GM12873 (cell line): ENCODE measurements at regions not wholly inside any gene's neighbourhood (a gene's known extent, or its start where the extent isn't known, plus 50 kb on each side); places are given as distances from the start of the nearest gene placed in this dataset.

ENCODE experiments used
- CTCF ChIP-seq: IDR thresholded peaks from 2 replicates; pipeline ENCODE4 v1.5.1; 2012; ENCODE audit warnings: low read depth, mild to moderate bottlenecking, moderate library complexity, low read length, control low read depth; ENCODE audit not compliant: insufficient read depth; ENCODE audit errors: missing control alignments

GRCh38 chr3:24688446-24689148, 193.9 kb upstream of the THRB start:
- TF ChIP-seq CTCF = no peak

GRCh38 chr3:24689353-24689752, 194.7 kb upstream of the THRB start:
- no peak for TF ChIP-seq CTCF

GRCh38 chr3:24690777-24691176, 196.1 kb upstream of the THRB start:
- TF ChIP-seq CTCF = no peak

- no peak for TF ChIP-seq CTCF
These were observed 209.8 kb upstream of the THRB start for GRCh38 chr3:24704496-24704895.

- no peak for TF ChIP-seq CTCF
These were observed 213.3 kb upstream of the THRB start for GRCh38 chr3:24707936-24708335.

GRCh38 chr3:24709956-24710355, 215.3 kb upstream of the THRB start:
- TF ChIP-seq CTCF = no peak

GRCh38 chr3:24713516-24713915, 218.9 kb upstream of the THRB start:
- TF ChIP-seq CTCF = no peak

GRCh38 chr3:24714436-24714835, 219.8 kb upstream of the THRB start:
- TF ChIP-seq CTCF = no peak
